Panc1 (cell line): ENCODE measurements at regions not wholly inside any gene's neighbourhood (a gene's known extent, or its start where the extent isn't known, plus 50 kb on each side); places are given as distances from the start of the nearest gene placed in this dataset.

Experiments
- POLR2AphosphoS5 ChIP-seq: IDR thresholded peaks from 2 replicates; pipeline ENCODE4 v1.6.1; 2012; ENCODE audit warnings: mild to moderate bottlenecking, low read depth, low read length, moderate library complexity
- REST ChIP-seq, 2 experiments: IDR thresholded peaks; 2 replicates each; pipeline ENCODE4 v1.6.1; 2011 to 2012; ENCODE audit warnings: low read depth in 2 of 2, control low read depth in 1 of 2, low read length in 1 of 2, mild to moderate bottlenecking in 1 of 2, moderate library complexity in 1 of 2; ENCODE audit not compliant: insufficient read depth in 1 of 2
- TCF7L2 ChIP-seq: IDR thresholded peaks from 2 replicates; pipeline ENCODE4 v1.6.1; 2011; ENCODE audit warnings: mild to moderate bottlenecking, low read depth, low read length, inconsistent platforms
- TF ChIP-seq, protein P1 (sequence below): fragments of 450-650 bp; IDR thresholded peaks from 2 replicates; pipeline ENCODE4 v1.5.1; 2017; ENCODE audit warnings: mild to moderate bottlenecking

GRCh38 chr6:143621159-143621873, 56.4 kb upstream of the PHACTR2 start:
- TF ChIP-seq, protein P1, sequence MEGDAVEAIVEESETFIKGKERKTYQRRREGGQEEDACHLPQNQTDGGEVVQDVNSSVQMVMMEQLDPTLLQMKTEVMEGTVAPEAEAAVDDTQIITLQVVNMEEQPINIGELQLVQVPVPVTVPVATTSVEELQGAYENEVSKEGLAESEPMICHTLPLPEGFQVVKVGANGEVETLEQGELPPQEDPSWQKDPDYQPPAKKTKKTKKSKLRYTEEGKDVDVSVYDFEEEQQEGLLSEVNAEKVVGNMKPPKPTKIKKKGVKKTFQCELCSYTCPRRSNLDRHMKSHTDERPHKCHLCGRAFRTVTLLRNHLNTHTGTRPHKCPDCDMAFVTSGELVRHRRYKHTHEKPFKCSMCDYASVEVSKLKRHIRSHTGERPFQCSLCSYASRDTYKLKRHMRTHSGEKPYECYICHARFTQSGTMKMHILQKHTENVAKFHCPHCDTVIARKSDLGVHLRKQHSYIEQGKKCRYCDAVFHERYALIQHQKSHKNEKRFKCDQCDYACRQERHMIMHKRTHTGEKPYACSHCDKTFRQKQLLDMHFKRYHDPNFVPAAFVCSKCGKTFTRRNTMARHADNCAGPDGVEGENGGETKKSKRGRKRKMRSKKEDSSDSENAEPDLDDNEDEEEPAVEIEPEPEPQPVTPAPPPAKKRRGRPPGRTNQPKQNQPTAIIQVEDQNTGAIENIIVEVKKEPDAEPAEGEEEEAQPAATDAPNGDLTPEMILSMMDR = no peak
- TF ChIP-seq REST (IDR thresholded peaks at IDR 0.05; ENCODE audit: insufficient read depth in 1 of 2, low read depth in 2 of 2, low read length in 1 of 2) (no peak), POLR2AphosphoS5 (no peak), TCF7L2 (no peak)
